ENCODE measurements at regions not wholly inside any gene's neighbourhood (a gene's known extent, or its start where the extent isn't known, plus 50 kb on each side); places are given as distances from the start of the nearest gene placed in this dataset.

DNA sequence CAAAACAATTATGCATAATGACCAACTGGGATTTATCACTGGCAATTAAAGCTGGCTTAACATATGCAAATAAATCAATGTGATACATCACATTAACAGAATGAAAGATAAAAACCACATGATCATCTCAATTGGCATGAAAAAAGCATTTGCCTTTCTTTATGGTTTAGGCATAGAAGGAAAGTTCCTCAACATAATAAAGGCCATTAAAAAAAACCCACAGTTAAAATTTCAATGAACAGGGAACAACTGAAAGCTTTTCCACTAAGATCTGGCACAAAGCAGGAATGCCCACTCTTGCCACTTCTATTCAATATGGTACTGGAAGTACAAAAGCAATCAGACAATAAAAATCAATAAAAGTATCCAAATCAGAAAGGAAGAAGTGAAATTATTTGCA is 151.2 kb upstream of the CD180 start:
- Mint-ChIP-seq H3K4me3 (no peak overlapping the region), H3K4me1 (ENCODE audit: low read depth) (peaks cover 5% of the 10 kb centered on the region), H3K36me3 (ENCODE audit: low read depth) (no peaks in the 10 kb centered on the region), H3K27ac (no peak overlapping the region), H3K9me3 (peaks cover 8% of the 10 kb centered on the region), H3K27me3 (ENCODE audit: low read depth) (peaks cover 20% of the 10 kb centered on the region)
- no peak for DNase-seq (ENCODE audit: low spot score)

DNA sequence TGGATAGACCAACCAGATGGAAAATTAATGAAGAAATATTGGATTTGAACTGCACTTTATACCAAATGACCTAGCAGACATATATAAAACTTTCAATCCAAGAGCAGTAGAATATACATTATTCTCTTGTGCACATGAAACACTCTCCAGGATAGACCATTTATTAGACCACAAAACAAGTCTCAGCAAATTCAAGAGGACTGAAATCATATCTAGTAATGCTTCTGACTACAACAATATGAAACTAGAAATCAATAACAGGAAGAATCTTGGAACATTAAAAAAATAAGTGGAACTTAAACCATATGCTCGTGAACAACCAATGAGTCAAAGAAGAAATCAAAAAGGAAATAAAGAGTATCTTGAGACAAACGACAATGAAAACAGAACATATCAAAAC is 150.0 kb upstream of the CD180 start:
- no peak for DNase-seq (ENCODE audit: low spot score)
- Mint-ChIP-seq H3K36me3 (ENCODE audit: low read depth) (no peaks in the 10 kb centered on the region), H3K4me3 (no peak overlapping the region), H3K27me3 (ENCODE audit: low read depth) (peaks cover 17% of the 10 kb centered on the region), H3K9me3 (peaks cover 8% of the 10 kb centered on the region), H3K27ac (no peak overlapping the region), H3K4me1 (ENCODE audit: low read depth) (peaks cover 3% of the 10 kb centered on the region)

DNA sequence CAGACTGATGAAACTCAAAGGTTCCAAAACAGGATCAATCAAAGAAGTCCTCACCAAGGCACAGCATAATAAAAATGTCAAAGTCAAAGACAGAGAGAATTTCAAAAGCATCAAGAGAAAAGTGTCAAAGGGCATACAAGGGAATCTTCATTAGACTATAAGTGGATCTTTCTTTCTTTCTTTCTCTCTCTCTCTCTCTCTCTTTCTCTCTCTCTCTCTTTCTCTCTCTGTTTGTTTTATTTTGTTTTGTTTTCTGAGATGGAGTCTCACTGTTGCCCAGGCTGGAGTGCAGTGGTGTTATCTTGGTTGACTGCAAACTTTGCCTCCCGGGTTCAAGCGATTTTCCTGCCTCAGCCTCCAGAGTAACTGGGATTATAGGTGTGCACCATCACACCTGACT is 148.3 kb upstream of the CD180 start:
- Mint-ChIP-seq H3K27me3 (ENCODE audit: low read depth) (peaks cover 24% of the 10 kb centered on the region), H3K4me3 (no peak overlapping the region), H3K9me3 (peaks cover 8% of the 10 kb centered on the region), H3K4me1 (ENCODE audit: low read depth) (no peaks in the 10 kb centered on the region), H3K36me3 (ENCODE audit: low read depth) (no peaks in the 10 kb centered on the region), H3K27ac (no peak overlapping the region)
- no peak for DNase-seq (ENCODE audit: low spot score)

DNA sequence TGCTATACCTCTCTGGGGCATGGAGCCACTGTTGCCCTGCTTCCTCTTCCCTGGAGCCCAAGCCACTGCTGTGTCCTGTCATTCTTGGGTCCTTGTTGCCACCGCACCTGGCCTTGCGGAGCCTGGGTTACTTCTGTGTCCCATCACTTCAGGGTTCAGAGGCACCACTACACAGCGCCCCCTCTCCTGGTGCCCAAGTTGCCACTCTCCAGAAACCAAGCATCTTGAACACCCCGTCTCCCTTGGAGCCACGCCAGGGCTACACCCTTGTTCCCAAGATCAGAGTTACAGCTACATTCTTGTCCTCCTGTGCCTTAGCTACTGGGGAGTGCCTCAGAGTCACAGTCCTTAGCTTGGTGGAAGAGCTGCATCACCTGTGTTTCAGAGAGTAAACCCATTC is 147.2 kb upstream of the CD180 start:
- Mint-ChIP-seq H3K27ac (no peak overlapping the region), H3K9me3 (peaks cover 8% of the 10 kb centered on the region), H3K4me3 (no peak overlapping the region), H3K4me1 (ENCODE audit: low read depth) (no peaks in the 10 kb centered on the region), H3K36me3 (ENCODE audit: low read depth) (no peaks in the 10 kb centered on the region), H3K27me3 (ENCODE audit: low read depth) (peaks cover 26% of the 10 kb centered on the region)
- no peak for DNase-seq (ENCODE audit: low spot score)

DNA sequence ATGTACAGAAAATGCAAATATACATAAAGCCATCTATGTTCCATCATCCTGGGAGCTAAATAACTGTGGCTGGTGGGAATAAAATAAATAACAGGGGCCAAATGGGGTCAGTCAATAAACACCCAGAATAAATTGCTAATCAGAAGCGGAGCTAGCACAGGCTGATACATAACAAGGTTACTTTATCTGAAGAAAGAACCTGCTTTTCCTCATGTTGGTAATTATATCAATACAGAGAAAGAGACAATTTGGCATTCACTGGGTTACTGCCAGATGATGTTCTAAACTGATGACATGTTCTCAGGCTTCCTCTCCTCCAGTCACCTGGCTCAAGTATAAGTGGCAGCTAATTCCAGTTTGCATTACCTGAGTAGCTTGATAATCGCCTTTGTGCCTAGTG is 144.9 kb upstream of the CD180 start:
- no peaks in the 10 kb centered on the region for H3K4me1 Mint-ChIP-seq (ENCODE audit: low read depth)
- no peaks in the 10 kb centered on the region for H3K36me3 Mint-ChIP-seq (ENCODE audit: low read depth)
- peaks cover 14% of the 10 kb centered on the region for H3K27me3 Mint-ChIP-seq (ENCODE audit: low read depth)
- DNase-seq (ENCODE audit: low spot score), result no peak
- peaks cover 8% of the 10 kb centered on the region for H3K9me3 Mint-ChIP-seq
- H3K27ac Mint-ChIP-seq, result no peak overlapping the region
- H3K4me3 Mint-ChIP-seq, result no peak overlapping the region

DNA sequence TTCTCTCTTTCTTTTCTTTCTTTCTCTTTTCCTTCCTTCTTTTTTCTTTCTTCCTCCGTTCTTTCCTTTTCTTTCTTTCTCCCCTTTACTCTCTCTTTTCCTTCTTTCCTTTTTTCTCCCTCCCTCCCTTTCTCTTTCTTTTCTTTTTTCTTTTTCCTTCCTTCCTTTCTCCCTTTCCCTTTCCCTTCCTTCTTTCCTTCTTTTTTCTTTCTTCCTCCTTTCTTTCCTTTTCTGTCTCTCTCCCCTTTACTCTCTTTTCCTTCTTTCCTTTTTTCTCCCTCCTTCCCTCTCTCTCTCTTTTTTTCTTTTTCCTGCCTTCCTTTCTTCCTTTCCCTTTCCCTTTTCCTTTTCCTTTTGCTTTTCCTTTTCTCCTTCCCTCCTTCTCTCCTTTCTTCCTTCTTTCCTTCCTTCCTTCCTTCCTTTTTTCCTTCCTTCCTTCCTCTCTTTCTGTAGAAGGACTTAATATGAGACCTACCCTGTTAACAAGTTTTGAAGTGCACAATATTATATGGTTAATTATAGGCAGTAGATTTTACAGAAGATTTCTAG is 142.7 kb upstream of the CD180 start:
- no peaks in the 10 kb centered on the region for H3K4me1 Mint-ChIP-seq (ENCODE audit: low read depth)
- H3K36me3 Mint-ChIP-seq (ENCODE audit: low read depth), result no peaks in the 10 kb centered on the region
- peaks cover 14% of the 10 kb centered on the region for H3K27me3 Mint-ChIP-seq (ENCODE audit: low read depth)
- H3K4me3 Mint-ChIP-seq, result no peak overlapping the region
- H3K27ac Mint-ChIP-seq, result no peak overlapping the region
- peaks cover 4% of the 10 kb centered on the region for H3K9me3 Mint-ChIP-seq
- no peak for DNase-seq (ENCODE audit: low spot score)

DNA sequence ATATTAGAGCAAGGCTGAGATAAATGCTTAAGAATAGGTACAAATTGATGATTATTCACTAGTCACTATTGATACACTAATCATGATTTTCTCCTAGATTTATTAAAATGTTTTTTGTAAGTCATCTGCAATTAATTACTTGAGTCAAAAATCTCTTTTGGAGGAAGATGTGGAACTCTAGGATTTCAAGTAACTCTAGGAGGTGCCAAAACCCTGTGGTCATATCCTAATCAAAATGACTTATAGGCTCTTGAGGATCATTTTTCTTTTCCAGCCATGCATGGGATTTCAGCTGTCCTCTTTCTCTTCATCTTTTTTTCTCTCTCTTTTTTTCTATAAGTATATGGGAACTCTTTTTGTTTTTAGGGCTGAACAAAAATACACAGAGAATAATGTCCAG is 141.8 kb upstream of the CD180 start:
- Mint-ChIP-seq H3K4me1 (ENCODE audit: low read depth) (no peaks in the 10 kb centered on the region), H3K9me3 (no peaks in the 10 kb centered on the region), H3K4me3 (no peak overlapping the region), H3K27me3 (ENCODE audit: low read depth) (peaks cover 14% of the 10 kb centered on the region), H3K27ac (no peak overlapping the region), H3K36me3 (ENCODE audit: low read depth) (no peaks in the 10 kb centered on the region)
- DNase-seq (ENCODE audit: low spot score), result no peak

DNA sequence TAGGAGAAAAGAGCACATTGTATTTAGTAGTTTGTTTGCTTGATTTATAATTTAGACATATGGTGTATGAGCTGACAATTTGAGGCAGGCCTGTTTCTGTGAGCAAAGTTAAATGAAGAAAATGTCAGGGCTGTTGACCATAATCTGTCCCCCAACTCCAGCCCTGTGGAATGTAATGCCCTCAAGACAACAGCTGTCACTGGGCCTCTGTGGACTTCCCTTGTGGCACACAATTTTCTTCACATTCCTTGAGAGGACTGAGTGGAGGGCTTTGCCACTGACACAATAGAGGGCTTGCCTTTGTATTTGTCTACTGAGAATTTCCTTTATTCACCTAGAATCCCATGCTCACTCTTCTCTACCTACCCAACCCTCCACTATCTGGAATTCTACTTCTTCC is 141.2 kb upstream of the CD180 start:
- Mint-ChIP-seq H3K9me3 (no peaks in the 10 kb centered on the region), H3K4me3 (no peak overlapping the region), H3K27me3 (ENCODE audit: low read depth) (peaks cover 14% of the 10 kb centered on the region), H3K4me1 (ENCODE audit: low read depth) (no peaks in the 10 kb centered on the region), H3K27ac (no peak overlapping the region), H3K36me3 (ENCODE audit: low read depth) (no peaks in the 10 kb centered on the region)
- DNase-seq (ENCODE audit: low spot score), result no peak

DNA sequence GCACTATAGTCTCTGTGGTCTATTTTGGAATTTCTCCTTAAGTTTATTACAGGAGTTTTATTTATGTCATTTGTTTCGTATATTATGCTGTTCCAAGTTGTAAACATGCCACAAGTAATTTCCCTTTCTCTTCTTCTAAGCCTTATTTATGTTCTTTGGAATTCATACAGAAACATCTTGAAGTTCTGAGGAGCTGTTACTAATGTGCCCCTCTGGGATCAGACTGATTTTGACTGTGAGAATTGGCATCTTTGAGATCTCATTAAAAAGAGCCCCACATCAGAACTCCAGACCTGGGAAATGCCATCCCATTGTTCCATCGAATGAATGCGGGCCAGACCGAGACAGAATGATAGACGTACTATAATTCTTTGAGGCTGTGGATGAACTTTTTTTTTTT is 138.8 kb upstream of the CD180 start:
- DNase-seq (ENCODE audit: low spot score), result no peak
- Mint-ChIP-seq H3K9me3 (peaks cover 5% of the 10 kb centered on the region), H3K27me3 (ENCODE audit: low read depth) (peaks cover 8% of the 10 kb centered on the region), H3K27ac (no peak overlapping the region), H3K4me3 (no peak overlapping the region), H3K4me1 (ENCODE audit: low read depth) (no peaks in the 10 kb centered on the region), H3K36me3 (ENCODE audit: low read depth) (no peaks in the 10 kb centered on the region)

DNA sequence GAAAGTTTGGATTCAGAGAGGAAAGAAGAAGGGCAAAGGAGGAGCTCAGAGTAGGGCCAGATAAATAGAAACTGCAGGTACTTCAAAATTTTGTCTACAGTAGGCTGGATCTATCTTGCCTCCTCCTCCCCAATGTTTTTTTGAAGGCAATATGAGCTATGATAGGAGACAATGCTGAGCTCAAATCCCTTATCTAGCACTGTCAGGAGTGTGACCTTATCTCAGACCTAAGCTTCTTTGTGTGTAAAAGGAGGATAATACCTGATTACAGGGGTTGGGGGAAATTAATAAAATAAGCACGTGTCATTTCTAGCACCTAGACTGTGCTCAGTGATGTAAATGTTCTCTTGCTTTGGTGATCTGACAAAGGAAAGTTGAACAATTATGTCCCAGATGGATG is 137.8 kb upstream of the CD180 start:
- no peak overlapping the region for H3K4me3 Mint-ChIP-seq
- no peaks in the 10 kb centered on the region for H3K4me1 Mint-ChIP-seq (ENCODE audit: low read depth)
- H3K9me3 Mint-ChIP-seq, result peaks cover 5% of the 10 kb centered on the region

DNA sequence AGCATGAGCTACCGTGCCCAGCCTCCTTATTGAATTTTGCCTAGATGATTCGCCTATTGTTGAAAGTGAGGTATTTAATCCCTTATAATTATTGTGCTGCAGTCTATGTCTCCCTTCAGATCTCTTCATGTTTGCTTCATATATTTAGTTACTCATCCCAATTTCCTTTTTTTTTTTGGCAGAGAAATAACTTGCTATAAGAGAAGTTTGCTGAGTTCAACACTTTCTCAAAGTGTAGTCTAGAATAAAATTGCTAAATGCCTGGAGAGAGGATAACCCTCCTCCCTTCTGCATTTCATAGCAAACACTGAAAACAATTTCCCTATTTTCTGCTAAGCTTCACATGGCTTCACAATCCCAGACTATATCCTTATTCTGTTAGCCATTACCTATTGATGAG is 136.6 kb upstream of the CD180 start:
- Mint-ChIP-seq H3K4me1 (ENCODE audit: low read depth) (no peaks in the 10 kb centered on the region), H3K27ac (no peak overlapping the region), H3K36me3 (ENCODE audit: low read depth) (no peaks in the 10 kb centered on the region), H3K27me3 (ENCODE audit: low read depth) (peaks cover 3% of the 10 kb centered on the region), H3K9me3 (peaks cover 5% of the 10 kb centered on the region), H3K4me3 (no peak overlapping the region)
- no peak for DNase-seq (ENCODE audit: low spot score)

More for the DNA sequence above, 137.8 kb upstream of the CD180 start:
- peaks cover 4% of the 10 kb centered on the region for H3K27me3 Mint-ChIP-seq (ENCODE audit: low read depth)
- no peak overlapping the region for H3K27ac Mint-ChIP-seq
- DNase-seq (ENCODE audit: low spot score), result no peak
- no peaks in the 10 kb centered on the region for H3K36me3 Mint-ChIP-seq (ENCODE audit: low read depth)

DNA sequence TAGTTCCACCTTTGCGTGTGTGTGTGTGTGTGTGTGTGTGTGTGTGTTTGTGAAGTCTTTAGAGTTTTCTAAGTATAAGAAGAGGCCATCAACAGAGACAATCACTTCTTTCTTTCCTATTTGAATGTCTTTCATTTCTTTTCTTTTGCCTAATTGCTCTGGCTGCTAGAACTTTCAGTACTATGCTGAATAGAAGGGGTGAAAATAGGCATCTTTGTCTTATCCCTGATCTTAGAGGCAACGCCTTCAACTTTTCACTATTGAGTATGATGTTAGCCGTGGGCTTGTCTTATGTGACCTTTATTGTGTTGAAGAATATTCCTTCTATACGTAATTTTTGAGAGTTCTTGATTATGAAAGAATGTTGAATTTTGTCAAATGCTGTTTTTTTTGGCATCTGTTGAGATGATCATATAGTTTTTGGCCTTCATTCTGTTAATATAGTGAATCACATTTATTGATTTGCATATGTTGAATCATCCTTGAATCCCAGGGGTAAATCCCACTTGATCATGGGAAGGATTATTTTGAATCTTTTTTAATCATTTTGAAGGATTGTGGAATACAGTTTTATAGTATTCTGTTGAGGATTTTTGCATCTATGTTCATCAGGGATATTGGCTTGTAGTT is 134.8 kb upstream of the CD180 start:
- Mint-ChIP-seq H3K4me1 (ENCODE audit: low read depth) (no peaks in the 10 kb centered on the region), H3K36me3 (ENCODE audit: low read depth) (no peaks in the 10 kb centered on the region)

DNA sequence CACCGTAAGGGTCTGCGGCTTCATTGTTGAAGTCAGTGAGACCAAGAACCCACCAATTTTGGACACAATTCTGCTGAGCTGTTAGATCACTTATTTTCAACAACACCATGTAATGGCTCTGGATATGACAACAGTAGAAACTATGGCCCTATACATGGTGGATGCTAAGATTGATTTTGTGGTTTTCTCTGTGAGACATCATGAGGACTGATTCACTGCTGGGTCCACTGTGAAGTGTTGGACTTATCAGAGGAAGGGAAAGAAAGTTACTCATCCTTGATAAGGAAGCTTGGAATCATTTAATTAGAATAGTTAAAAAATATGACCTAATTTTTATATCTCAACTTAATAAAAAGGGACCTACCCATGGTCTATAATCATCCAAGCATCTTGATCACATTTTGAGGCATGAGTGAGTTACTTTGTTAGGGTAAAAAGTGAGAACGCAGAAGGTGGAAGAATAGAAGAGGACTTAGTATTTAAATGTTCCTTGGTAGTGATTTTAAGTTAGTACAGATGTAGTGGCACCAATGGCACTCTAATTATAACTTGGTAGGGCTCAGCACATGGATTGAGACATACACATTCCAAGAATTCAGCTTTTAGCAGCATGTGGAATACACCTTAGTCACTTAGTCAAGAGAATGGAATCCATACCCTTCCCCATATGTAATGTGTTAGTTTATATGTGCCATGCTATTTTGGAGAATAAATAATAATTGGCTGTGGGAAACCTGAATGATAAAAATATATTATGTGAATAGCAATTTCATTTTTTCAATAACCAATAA is 123.5 kb upstream of the CD180 start:
- no peaks in the 10 kb centered on the region for H3K36me3 Mint-ChIP-seq (ENCODE audit: low read depth)
- H3K27me3 Mint-ChIP-seq (ENCODE audit: low read depth), result no peaks in the 10 kb centered on the region
- H3K27ac Mint-ChIP-seq, result no peak overlapping the region
- DNase-seq (ENCODE audit: low spot score), result no peak
- H3K4me3 Mint-ChIP-seq, result no peak overlapping the region
- peaks cover 3% of the 10 kb centered on the region for H3K4me1 Mint-ChIP-seq (ENCODE audit: low read depth)
- H3K9me3 Mint-ChIP-seq, result peaks cover 4% of the 10 kb centered on the region

More for the DNA sequence above, 134.8 kb upstream of the CD180 start:
- H3K27me3 Mint-ChIP-seq (ENCODE audit: low read depth), result peaks cover 3% of the 10 kb centered on the region
- DNase-seq (ENCODE audit: low spot score), result no peak
- peaks cover 5% of the 10 kb centered on the region for H3K9me3 Mint-ChIP-seq
- no peak overlapping the region for H3K4me3 Mint-ChIP-seq
- no peak overlapping the region for H3K27ac Mint-ChIP-seq

DNA sequence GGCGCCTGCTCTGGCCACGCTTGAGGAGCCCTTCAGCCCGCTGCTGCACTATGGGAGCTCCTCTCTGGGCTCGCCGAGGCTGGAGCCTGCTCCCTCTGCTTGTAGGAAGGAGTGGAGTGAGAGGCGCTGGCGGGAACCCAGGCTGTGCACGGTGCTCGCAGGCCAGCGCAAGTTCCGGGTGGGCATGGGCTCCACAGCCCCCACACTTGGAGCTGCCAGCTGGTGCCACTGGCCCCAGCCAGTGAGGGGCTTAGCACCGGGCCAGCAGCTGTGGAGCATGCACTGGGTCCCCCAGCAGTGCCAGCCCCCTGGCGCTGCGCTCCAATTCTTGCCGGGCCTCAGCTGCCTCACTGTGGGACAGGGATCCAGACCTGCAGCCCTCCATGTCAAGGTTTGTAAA is 122.1 kb upstream of the CD180 start:
- Mint-ChIP-seq H3K27me3 (ENCODE audit: low read depth) (no peaks in the 10 kb centered on the region), H3K36me3 (ENCODE audit: low read depth) (no peaks in the 10 kb centered on the region), H3K27ac (no peak overlapping the region), H3K4me3 (no peak overlapping the region), H3K4me1 (ENCODE audit: low read depth) (peaks cover 3% of the 10 kb centered on the region), H3K9me3 (peaks cover 4% of the 10 kb centered on the region)
- no peak for DNase-seq (ENCODE audit: low spot score)

Measured in T-helper 2 cell treated with Interferon-gamma antibody and Interleukin-4, amounts not matched to agents 5 μg/mL and 100 μg/mL, for 36 hours (primary cell).